GM23338 (cell line): ENCODE measurements at regions not wholly inside any gene's neighbourhood (a gene's known extent, or its start where the extent isn't known, plus 50 kb on each side); places are given as distances from the start of the nearest gene placed in this dataset.

Experiments used
- ATAC-seq: fragments of 200-7000 bp; cut with Tn5 transposase; 3 replicates; pipeline ENCODE4 v1.9.1; 2020
- DNase-seq: peaks from one replicate; pipeline ENCODE4 v3.0.0-alpha.2; 2015; ENCODE audit warnings: low spot score
- H2AFZ ChIP-seq: fragments of 200-600 bp; sonication (generic); 2 replicates; pipeline ENCODE4 v1.8.0; 2016; ENCODE audit warnings: antibody characterized with exemption, mild to moderate bottlenecking, moderate library complexity
- H3F3A ChIP-seq: fragments of 200-600 bp; sonication (generic); replicated peaks from 2 replicates; pipeline ENCODE4 v1.8.0; 2017; ENCODE audit warnings: antibody characterized with exemption, mixed run types, low read depth
- H3K27ac ChIP-seq: fragments of 200-600 bp; sonication (generic); 2 replicates; pipeline ENCODE4 v1.6.1; 2016; ENCODE audit warnings: low read depth
- H3K27me3 ChIP-seq: fragments of 200-600 bp; sonication (generic); 2 replicates; pipeline ENCODE4 v1.8.0; 2016; ENCODE audit warnings: mild to moderate bottlenecking, mixed run types, moderate library complexity; ENCODE audit not compliant: insufficient read depth
- H3K36me3 ChIP-seq: fragments of 200-600 bp; sonication (generic); 2 replicates; pipeline ENCODE4 v1.8.0; 2016; ENCODE audit warnings: mild to moderate bottlenecking; ENCODE audit not compliant: insufficient read depth
- H3K4me1 ChIP-seq: fragments of 200-600 bp; sonication (generic); 2 replicates; pipeline ENCODE4 v1.8.0; 2016; ENCODE audit warnings: mild to moderate bottlenecking, moderate library complexity; ENCODE audit not compliant: insufficient read depth
- H3K4me2 ChIP-seq: fragments of 200-600 bp; sonication (generic); 2 replicates; pipeline ENCODE4 v1.7.1; 2017; ENCODE audit warnings: mixed run types
- H3K4me3 ChIP-seq: fragments of 200-600 bp; sonication (generic); 2 replicates; pipeline ENCODE4 v1.6.1; 2016; ENCODE audit warnings: mixed run types
- H3K79me2 ChIP-seq: fragments of 200-600 bp; sonication (generic); replicated peaks from 2 replicates; pipeline ENCODE4 v1.8.0; 2017; ENCODE audit warnings: mild to moderate bottlenecking; ENCODE audit not compliant: insufficient read depth
- H3K9me2 ChIP-seq: fragments of 200-600 bp; sonication (generic); 2 replicates; pipeline ENCODE4 v1.8.0; 2017; ENCODE audit not compliant: insufficient read depth
- H4K20me1 ChIP-seq: fragments of 200-600 bp; sonication (generic); replicated peaks from 2 replicates; pipeline ENCODE4 v1.8.0; 2017; ENCODE audit warnings: mild to moderate bottlenecking; ENCODE audit not compliant: insufficient read depth
- H3K27ac Mint-ChIP-seq: 2 replicates; pipeline ENCODE4 v1.8.0; 2020; ENCODE audit warnings: inconsistent platforms, mild to moderate bottlenecking, moderate library complexity, mixed read lengths
- H3K27me3 Mint-ChIP-seq: 3 replicates; pipeline ENCODE4 v1.8.0; 2022; ENCODE audit warnings: low read depth, mild to moderate bottlenecking, moderate library complexity, mixed read lengths, inconsistent platforms; ENCODE audit not compliant: insufficient read depth, poor library complexity
- H3K36me3 Mint-ChIP-seq: 3 replicates; pipeline ENCODE4 v1.8.0; 2021; ENCODE audit warnings: low read depth, mild to moderate bottlenecking, inconsistent platforms, moderate library complexity, mixed read lengths
- H3K4me1 Mint-ChIP-seq: 3 replicates; pipeline ENCODE4 v1.8.0; 2020; ENCODE audit warnings: mild to moderate bottlenecking, inconsistent platforms, mixed read lengths
- H3K4me3 Mint-ChIP-seq: 3 replicates; pipeline ENCODE4 v1.8.0; 2021; ENCODE audit warnings: moderate library complexity, mild to moderate bottlenecking, inconsistent platforms, mixed read lengths
- H3K9me3 Mint-ChIP-seq: 3 replicates; pipeline ENCODE4 v1.8.0; 2020; ENCODE audit warnings: moderate library complexity, mild to moderate bottlenecking, inconsistent platforms, mixed read lengths
- CREB1 ChIP-seq: fragments of 250-450 bp; sonication (Bioruptor Pico); IDR thresholded peaks from 2 replicates; pipeline ENCODE4 v1.5.0; 2020; ENCODE audit warnings: low read depth, mild to moderate bottlenecking, moderate library complexity
- NANOG ChIP-seq: IDR thresholded peaks from 2 replicates; pipeline ENCODE4 v1.6.1; 2016; ENCODE audit warnings: antibody characterized with exemption, borderline replicate concordance
- POLR2AphosphoS5 ChIP-seq: IDR thresholded peaks from 2 replicates; pipeline ENCODE4 v1.6.1; 2016; ENCODE audit warnings: antibody characterized with exemption, low read depth
- ZNF331 ChIP-seq: fragments of 250-450 bp; sonication (Bioruptor Pico); IDR thresholded peaks from 2 replicates; pipeline ENCODE4 v1.5.0; 2020; ENCODE audit warnings: low read depth, mild to moderate bottlenecking, moderate library complexity
- TF ChIP-seq, protein P1 (sequence below): fragments of 250-450 bp; sonication (Bioruptor Pico); IDR thresholded peaks from 2 replicates; pipeline ENCODE4 v1.5.0; 2020; ENCODE audit warnings: mild to moderate bottlenecking, moderate library complexity
- TF ChIP-seq, protein P2 (sequence below): IDR thresholded peaks from one replicate; pipeline ENCODE4 v1.6.1; 2018; ENCODE audit warnings: antibody characterized with exemption; ENCODE audit not compliant: unreplicated experiment

- TF ChIP-seq, protein P1, sequence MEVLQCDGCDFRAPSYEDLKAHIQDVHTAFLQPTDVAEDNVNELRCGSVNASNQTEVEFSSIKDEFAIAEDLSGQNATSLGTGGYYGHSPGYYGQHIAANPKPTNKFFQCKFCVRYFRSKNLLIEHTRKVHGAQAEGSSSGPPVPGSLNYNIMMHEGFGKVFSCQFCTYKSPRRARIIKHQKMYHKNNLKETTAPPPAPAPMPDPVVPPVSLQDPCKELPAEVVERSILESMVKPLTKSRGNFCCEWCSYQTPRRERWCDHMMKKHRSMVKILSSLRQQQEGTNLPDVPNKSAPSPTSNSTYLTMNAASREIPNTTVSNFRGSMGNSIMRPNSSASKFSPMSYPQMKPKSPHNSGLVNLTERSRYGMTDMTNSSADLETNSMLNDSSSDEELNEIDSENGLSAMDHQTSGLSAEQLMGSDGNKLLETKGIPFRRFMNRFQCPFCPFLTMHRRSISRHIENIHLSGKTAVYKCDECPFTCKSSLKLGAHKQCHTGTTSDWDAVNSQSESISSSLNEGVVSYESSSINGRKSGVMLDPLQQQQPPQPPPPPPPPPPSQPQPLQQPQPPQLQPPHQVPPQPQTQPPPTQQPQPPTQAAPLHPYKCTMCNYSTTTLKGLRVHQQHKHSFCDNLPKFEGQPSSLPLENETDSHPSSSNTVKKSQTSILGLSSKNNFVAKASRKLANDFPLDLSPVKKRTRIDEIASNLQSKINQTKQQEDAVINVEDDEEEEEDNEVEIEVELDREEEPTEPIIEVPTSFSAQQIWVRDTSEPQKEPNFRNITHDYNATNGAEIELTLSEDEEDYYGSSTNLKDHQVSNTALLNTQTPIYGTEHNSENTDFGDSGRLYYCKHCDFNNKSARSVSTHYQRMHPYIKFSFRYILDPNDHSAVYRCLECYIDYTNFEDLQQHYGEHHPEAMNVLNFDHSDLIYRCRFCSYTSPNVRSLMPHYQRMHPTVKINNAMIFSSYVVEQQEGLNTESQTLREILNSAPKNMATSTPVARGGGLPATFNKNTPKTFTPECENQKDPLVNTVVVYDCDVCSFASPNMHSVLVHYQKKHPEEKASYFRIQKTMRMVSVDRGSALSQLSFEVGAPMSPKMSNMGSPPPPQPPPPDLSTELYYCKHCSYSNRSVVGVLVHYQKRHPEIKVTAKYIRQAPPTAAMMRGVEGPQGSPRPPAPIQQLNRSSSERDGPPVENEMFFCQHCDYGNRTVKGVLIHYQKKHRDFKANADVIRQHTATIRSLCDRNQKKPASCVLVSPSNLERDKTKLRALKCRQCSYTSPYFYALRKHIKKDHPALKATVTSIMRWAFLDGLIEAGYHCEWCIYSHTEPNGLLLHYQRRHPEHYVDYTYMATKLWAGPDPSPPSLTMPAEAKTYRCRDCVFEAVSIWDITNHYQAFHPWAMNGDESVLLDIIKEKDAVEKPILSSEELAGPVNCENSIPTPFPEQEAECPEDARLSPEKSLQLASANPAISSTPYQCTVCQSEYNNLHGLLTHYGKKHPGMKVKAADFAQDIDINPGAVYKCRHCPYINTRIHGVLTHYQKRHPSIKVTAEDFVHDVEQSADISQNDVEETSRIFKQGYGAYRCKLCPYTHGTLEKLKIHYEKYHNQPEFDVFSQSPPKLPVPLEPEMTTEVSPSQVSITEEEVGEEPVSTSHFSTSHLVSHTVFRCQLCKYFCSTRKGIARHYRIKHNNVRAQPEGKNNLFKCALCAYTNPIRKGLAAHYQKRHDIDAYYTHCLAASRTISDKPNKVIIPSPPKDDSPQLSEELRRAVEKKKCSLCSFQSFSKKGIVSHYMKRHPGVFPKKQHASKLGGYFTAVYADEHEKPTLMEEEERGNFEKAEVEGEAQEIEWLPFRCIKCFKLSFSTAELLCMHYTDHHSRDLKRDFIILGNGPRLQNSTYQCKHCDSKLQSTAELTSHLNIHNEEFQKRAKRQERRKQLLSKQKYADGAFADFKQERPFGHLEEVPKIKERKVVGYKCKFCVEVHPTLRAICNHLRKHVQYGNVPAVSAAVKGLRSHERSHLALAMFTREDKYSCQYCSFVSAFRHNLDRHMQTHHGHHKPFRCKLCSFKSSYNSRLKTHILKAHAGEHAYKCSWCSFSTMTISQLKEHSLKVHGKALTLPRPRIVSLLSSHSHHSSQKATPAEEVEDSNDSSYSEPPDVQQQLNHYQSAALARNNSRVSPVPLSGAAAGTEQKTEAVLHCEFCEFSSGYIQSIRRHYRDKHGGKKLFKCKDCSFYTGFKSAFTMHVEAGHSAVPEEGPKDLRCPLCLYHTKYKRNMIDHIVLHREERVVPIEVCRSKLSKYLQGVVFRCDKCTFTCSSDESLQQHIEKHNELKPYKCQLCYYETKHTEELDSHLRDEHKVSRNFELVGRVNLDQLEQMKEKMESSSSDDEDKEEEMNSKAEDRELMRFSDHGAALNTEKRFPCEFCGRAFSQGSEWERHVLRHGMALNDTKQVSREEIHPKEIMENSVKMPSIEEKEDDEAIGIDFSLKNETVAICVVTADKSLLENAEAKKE (CRISPR knock-in tag) = no peak
- TF ChIP-seq CREB1 (CRISPR knock-in tag) (no peak), NANOG (no peak), POLR2AphosphoS5 (no peak), ZNF331 (no peak)
Measured at GRCh38 chr1:67540025-67540732, 110.0 kb upstream of the SERBP1 start (continued).

DNA sequence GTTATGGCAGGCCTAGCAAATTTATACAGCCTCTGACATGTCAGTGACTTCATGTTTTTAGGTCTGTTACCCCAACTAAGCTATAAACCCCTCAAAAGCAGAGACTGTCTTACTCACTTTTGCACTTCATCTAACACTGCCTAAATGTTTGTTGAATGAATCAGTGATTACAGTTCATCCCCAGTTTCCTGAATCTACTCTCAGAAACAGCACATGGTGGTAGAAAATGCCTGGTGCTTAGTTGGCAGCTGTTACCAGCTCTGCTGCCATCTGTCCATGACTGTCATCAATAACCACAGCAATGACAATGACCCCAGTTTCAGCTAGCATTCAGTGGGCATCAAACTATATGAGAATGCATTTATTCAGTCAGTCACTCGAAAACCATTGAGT is 110.5 kb upstream of the SERBP1 start:
- no peak for ATAC-seq
- Histone ChIP-seq H3K9me2 (no peaks in the 10 kb centered on the region), H3K4me1 (no peaks in the 10 kb centered on the region), H3F3A (no peaks in the 10 kb centered on the region), H3K27me3 (no peaks in the 10 kb centered on the region), H3K4me3 (no peak overlapping the region), H2AFZ (no peak overlapping the region), H3K36me3 (no peaks in the 10 kb centered on the region), H3K79me2 (no peaks in the 10 kb centered on the region), H4K20me1 (no peaks in the 10 kb centered on the region; the same call in 1 of the 2 replicates), H3K4me2 (no peak overlapping the region), H3K27ac (no peak overlapping the region)
- Mint-ChIP-seq H3K36me3 (no peaks in the 10 kb centered on the region), H3K4me1 (peaks cover 2% of the 10 kb centered on the region; the same call in 1 of the 3 replicates), H3K4me3 (no peak overlapping the region), H3K27ac (no peak overlapping the region), H3K9me3 (no peaks in the 10 kb centered on the region), H3K27me3 (no peaks in the 10 kb centered on the region)
- TF ChIP-seq, protein P2, sequence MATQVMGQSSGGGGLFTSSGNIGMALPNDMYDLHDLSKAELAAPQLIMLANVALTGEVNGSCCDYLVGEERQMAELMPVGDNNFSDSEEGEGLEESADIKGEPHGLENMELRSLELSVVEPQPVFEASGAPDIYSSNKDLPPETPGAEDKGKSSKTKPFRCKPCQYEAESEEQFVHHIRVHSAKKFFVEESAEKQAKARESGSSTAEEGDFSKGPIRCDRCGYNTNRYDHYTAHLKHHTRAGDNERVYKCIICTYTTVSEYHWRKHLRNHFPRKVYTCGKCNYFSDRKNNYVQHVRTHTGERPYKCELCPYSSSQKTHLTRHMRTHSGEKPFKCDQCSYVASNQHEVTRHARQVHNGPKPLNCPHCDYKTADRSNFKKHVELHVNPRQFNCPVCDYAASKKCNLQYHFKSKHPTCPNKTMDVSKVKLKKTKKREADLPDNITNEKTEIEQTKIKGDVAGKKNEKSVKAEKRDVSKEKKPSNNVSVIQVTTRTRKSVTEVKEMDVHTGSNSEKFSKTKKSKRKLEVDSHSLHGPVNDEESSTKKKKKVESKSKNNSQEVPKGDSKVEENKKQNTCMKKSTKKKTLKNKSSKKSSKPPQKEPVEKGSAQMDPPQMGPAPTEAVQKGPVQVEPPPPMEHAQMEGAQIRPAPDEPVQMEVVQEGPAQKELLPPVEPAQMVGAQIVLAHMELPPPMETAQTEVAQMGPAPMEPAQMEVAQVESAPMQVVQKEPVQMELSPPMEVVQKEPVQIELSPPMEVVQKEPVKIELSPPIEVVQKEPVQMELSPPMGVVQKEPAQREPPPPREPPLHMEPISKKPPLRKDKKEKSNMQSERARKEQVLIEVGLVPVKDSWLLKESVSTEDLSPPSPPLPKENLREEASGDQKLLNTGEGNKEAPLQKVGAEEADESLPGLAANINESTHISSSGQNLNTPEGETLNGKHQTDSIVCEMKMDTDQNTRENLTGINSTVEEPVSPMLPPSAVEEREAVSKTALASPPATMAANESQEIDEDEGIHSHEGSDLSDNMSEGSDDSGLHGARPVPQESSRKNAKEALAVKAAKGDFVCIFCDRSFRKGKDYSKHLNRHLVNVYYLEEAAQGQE = no peak
- TF ChIP-seq CREB1 (CRISPR knock-in tag) = no peak
- TF ChIP-seq ZNF331 = no peak
- DNase-seq = no peak
